Ovary (tissue), 7 donors: ENCODE measurements at regions not wholly inside any gene's neighbourhood (a gene's known extent, or its start where the extent isn't known, plus 50 kb on each side); places are given as distances from the start of the nearest gene placed in this dataset.

Experiments used
- DNase-seq, 5 donors: peaks; one replicate each; pipeline ENCODE4 v3.0.0-alpha.2; 2019 to 2020
- H3K27ac ChIP-seq, 2 donors: fragments of 200-600 bp; one replicate each; pipeline versions ENCODE4 v1.5.1 to v1.8.0; 2019 to 2022
- H3K27me3 ChIP-seq: fragments of 200-600 bp; one replicate; pipeline ENCODE4 v1.8.0; 2022
- H3K36me3 ChIP-seq: fragments of 200-600 bp; sonication (generic); one replicate; pipeline ENCODE4 v1.5.1; 2019
- H3K4me1 ChIP-seq: one replicate; pipeline ENCODE4 v1.8.1; 2013; ENCODE audit warnings: mild to moderate bottlenecking, moderate library complexity; ENCODE audit not compliant: insufficient read depth
- H3K4me3 ChIP-seq: fragments of 200-600 bp; sonication (generic); one replicate; pipeline ENCODE4 v1.5.1; 2017
- H3K9me3 ChIP-seq, 2 donors: fragments of 200-600 bp in 1 of 2; sonication (generic) in 1 of 2; one replicate each; pipeline versions ENCODE4 v1.5.1 to v1.8.1; 2013 to 2019; ENCODE audit warnings: mild to moderate bottlenecking in 1 of 2, moderate library complexity in 1 of 2
- EP300 ChIP-seq: sonication (generic); formaldehyde crosslinking; IDR thresholded peaks from one replicate; pipeline ENCODE4 v1.6.1; 2017; ENCODE audit warnings: antibody characterized with exemption
- POLR2A ChIP-seq: fragments of 450-650 bp; IDR thresholded peaks from one replicate; pipeline ENCODE4 v1.6.1; 2017; ENCODE audit warnings: antibody characterized with exemption, mild to moderate bottlenecking, moderate library complexity
- WGBS, 3 donors: extraction: QIAGEN DNeasy Blood & Tissue Kit in 1 of 3; methylation state at CpG; one replicate each; pipeline versions ENCODE4 v1.1.5 to v1.1.7; 2013 to 2017; 5-methylcytosine and 5-hydroxymethylcytosine counted together
- intact Hi-C, 4 donors: fragments of 100-400 bp; cut with DNase I; formaldehyde crosslinking; loops; one replicate each; pipeline versions ENCODE4 v1.11.0 to v1.15.1; 2022 to 2023
- TF ChIP-seq, protein P1 (sequence below), 3 donors: fragments of 450-650 bp in 2 of 3; fragments of 200-600 bp in 1 of 3; IDR thresholded peaks; one replicate each; pipeline versions ENCODE4 v1.5.1 to v1.8.0; 2016 to 2022; ENCODE audit warnings: antibody characterized with exemption in 3 of 3, mild to moderate bottlenecking in 1 of 3
- donor health status: DM: no; HTN: no; CAD: no; lungs with moderate emphysema.
- donor health status: DM: no; HTN: no; CAD: no.
- donor health status: Bipolar disorder and iron deficiency.
- donor health status: DM: no; HTN: no; CAD: no.
- donor health status: DM: yes; HTN: yes; CAD: no.

GRCh38 chr16:85386467-85387170 lies 226.5 kb upstream of the GSE1 start:
- DNase-seq: peak in 3 of 5 donors; percentile 5 to 23 (median 14)
- TF ChIP-seq EP300: no peak
- TF ChIP-seq, protein P1, sequence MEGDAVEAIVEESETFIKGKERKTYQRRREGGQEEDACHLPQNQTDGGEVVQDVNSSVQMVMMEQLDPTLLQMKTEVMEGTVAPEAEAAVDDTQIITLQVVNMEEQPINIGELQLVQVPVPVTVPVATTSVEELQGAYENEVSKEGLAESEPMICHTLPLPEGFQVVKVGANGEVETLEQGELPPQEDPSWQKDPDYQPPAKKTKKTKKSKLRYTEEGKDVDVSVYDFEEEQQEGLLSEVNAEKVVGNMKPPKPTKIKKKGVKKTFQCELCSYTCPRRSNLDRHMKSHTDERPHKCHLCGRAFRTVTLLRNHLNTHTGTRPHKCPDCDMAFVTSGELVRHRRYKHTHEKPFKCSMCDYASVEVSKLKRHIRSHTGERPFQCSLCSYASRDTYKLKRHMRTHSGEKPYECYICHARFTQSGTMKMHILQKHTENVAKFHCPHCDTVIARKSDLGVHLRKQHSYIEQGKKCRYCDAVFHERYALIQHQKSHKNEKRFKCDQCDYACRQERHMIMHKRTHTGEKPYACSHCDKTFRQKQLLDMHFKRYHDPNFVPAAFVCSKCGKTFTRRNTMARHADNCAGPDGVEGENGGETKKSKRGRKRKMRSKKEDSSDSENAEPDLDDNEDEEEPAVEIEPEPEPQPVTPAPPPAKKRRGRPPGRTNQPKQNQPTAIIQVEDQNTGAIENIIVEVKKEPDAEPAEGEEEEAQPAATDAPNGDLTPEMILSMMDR (IDR thresholded peaks at IDR 0.05): no peak
- TF ChIP-seq POLR2A: no peak
- WGBS, 3 donors: 91 to 94% (median 93%) methylated on average over 13 of the region's 13 CpGs
- Histone ChIP-seq H3K36me3 (no peaks in the 10 kb centered on the region), H3K27me3 (no peaks in the 10 kb centered on the region), H3K4me3 (no peak overlapping the region), H3K27ac (no peak overlapping the region), H3K4me1 (peaks cover 2% of the 10 kb centered on the region), H3K9me3 (no peaks in the 10 kb centered on the region)
- intact Hi-C loops: no loop called here

- Histone ChIP-seq H3K4me1 (no peaks in the 10 kb centered on the region), H3K4me3 (no peak overlapping the region), H3K9me3 (no peaks in the 10 kb centered on the region), H3K27ac (no peak overlapping the region), H3K27me3 (no peaks in the 10 kb centered on the region), H3K36me3 (no peaks in the 10 kb centered on the region)
- 93 to 97% (median 96%) methylated on average over 11 of the region's 11 CpGs for WGBS, 3 donors
- no peak for TF ChIP-seq EP300
- TF ChIP-seq POLR2A: no peak
- DNase-seq: peak in 4 of 5 donors; percentile 5 to 29 (median 20)
- intact Hi-C loops: no loop called here
Observed at GRCh38 chr16:85387171-85387507, 226.0 kb upstream of the GSE1 start.

DNA sequence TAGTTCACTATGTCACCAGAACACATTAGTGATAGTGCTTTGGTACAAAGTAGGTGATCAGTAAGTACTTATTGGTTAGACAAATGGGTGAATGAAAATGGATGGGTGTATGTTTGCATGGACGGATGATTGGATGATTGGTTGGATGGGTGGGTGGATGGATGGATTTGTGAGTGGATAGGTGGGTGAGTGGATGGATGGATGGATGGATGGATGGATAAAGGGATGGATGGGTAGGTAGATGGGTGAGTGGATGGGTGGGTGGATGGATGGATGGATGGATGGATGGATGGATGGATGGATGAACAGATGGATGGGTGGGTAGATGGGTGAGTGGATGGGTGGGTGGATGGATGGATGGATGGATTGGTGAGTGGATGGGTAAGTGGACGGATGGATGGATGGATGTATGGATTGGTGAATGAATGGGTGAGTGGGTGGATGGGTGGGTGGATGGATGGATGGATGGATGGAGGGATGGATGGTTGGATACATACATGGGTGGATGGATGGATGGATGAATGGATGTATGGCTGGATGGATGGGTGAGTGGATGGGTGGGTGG lies 225.3 kb upstream of the GSE1 start:
- Histone ChIP-seq H3K4me1 (no peaks in the 10 kb centered on the region), H3K9me3 (no peaks in the 10 kb centered on the region), H3K27ac (no peak overlapping the region), H3K4me3 (no peak overlapping the region), H3K36me3 (no peaks in the 10 kb centered on the region), H3K27me3 (no peaks in the 10 kb centered on the region)
- intact Hi-C loops: no loop called here
- no peak for DNase-seq
- TF ChIP-seq EP300: no peak
- TF ChIP-seq, protein P1 (IDR thresholded peaks at IDR 0.05): no peak
- no peak for TF ChIP-seq POLR2A
- 98 to 99% (median 99%) methylated on average over 2 of the region's 2 CpGs for WGBS, 3 donors

- 83 to 86% (median 86%) methylated on average over 19 of the region's 19 CpGs for WGBS, 3 donors
- Histone ChIP-seq H3K9me3 (no peaks in the 10 kb centered on the region), H3K4me1 (no peaks in the 10 kb centered on the region), H3K27me3 (no peaks in the 10 kb centered on the region), H3K4me3 (no peak overlapping the region), H3K36me3 (no peaks in the 10 kb centered on the region), H3K27ac (no peak overlapping the region)
- TF ChIP-seq, protein P1 (IDR thresholded peaks at IDR 0.05): no peak
- TF ChIP-seq POLR2A: no peak
- TF ChIP-seq EP300: no peak
- intact Hi-C loops: loop anchor here in 2 of 4 donors (10.0 kb wide), 2 partner anchors 215 to 225 kb away; partner anchors contain the start of gene GSE1 (in 1 of the 2)
- DNase-seq: peak in 4 of 5 donors; percentile 10 to 33 (median 24)
Observed at GRCh38 chr16:85389679-85390470, 223.2 kb upstream of the GSE1 start.
